ENCODE measurements at regions not wholly inside any gene's neighbourhood (a gene's known extent, or its start where the extent isn't known, plus 50 kb on each side); places are given as distances from the start of the nearest gene placed in this dataset.

DNA sequence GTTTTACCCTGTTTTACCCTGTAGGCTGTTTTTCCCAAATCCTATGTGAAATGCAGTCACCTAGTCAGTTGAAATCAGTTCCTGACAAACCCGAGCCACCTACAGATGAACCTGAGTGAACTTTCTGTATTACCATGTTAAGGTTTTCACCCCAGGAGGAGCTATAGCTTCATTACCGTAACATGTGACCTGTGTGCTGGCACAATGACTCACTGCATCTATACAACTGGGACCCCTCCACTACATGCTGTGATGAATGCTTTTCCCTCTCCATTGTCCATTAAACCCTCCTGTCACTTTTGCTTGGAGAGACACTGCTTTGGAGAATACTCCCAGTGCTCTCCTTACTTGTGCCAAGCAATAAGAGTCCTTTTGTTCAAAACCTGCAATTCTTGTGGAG, 1974.8 kb downstream of the EFNA5 start:
- Mint-ChIP-seq H3K4me1 (ENCODE audit: low read depth, unreplicated experiment) (no peaks in the 10 kb centered on the region), H3K27me3 (ENCODE audit: unreplicated experiment) (no peaks in the 10 kb centered on the region), H3K4me3 (ENCODE audit: low read depth, unreplicated experiment) (no peak overlapping the region), H3K27ac (ENCODE audit: unreplicated experiment) (no peak overlapping the region), H3K36me3 (ENCODE audit: insufficient read depth, unreplicated experiment) (no peaks in the 10 kb centered on the region), H3K9me3 (ENCODE audit: low read depth, unreplicated experiment) (no peaks in the 10 kb centered on the region)
- TF ChIP-seq, protein P1, sequence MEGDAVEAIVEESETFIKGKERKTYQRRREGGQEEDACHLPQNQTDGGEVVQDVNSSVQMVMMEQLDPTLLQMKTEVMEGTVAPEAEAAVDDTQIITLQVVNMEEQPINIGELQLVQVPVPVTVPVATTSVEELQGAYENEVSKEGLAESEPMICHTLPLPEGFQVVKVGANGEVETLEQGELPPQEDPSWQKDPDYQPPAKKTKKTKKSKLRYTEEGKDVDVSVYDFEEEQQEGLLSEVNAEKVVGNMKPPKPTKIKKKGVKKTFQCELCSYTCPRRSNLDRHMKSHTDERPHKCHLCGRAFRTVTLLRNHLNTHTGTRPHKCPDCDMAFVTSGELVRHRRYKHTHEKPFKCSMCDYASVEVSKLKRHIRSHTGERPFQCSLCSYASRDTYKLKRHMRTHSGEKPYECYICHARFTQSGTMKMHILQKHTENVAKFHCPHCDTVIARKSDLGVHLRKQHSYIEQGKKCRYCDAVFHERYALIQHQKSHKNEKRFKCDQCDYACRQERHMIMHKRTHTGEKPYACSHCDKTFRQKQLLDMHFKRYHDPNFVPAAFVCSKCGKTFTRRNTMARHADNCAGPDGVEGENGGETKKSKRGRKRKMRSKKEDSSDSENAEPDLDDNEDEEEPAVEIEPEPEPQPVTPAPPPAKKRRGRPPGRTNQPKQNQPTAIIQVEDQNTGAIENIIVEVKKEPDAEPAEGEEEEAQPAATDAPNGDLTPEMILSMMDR (IDR thresholded peaks at IDR 0.05; ENCODE audit: unreplicated experiment): no peak
- DNase-seq: no peak
- CTCF ChIA-PET: no interaction called here
- intact Hi-C loops (cut with micrococcal nuclease; ENCODE audit: unreplicated experiment): no loop called here
- BruUV-seq (replicated peaks): no TSS peak

DNA sequence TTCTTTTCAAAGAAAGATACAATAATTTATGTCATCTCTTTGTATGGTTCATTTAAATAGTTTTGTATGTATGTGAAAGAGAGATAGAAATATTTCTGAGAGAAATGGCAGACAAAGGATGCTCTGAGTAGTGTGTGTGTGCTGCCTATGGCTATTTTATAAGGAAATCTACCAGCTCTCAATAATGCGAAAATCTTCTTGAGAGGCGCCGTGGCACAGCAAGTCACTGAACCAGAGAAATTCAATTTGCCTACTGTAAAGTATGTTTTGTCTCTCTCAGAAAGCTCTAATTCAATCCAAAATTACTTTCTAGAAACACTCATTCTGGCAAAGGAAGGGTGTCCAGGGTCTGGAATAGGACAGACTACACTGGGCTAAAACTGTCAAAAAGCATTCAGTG, 1981.1 kb downstream of the EFNA5 start:
- BruUV-seq (replicated peaks): no TSS peak
- DNase-seq: no peak
- no peaks in the 10 kb centered on the region for H3K36me3 Mint-ChIP-seq (ENCODE audit: insufficient read depth, unreplicated experiment)
- no peaks in the 10 kb centered on the region for H3K4me1 Mint-ChIP-seq (ENCODE audit: low read depth, unreplicated experiment)
- intact Hi-C loops (cut with micrococcal nuclease; ENCODE audit: unreplicated experiment): no loop called here
- H3K4me3 Mint-ChIP-seq (ENCODE audit: low read depth, unreplicated experiment): no peak overlapping the region
- no peaks in the 10 kb centered on the region for H3K27me3 Mint-ChIP-seq (ENCODE audit: unreplicated experiment)
- TF ChIP-seq, protein P1 (IDR thresholded peaks at IDR 0.05; ENCODE audit: unreplicated experiment): no peak
- CTCF ChIA-PET: no interaction called here
- no peaks in the 10 kb centered on the region for H3K9me3 Mint-ChIP-seq (ENCODE audit: low read depth, unreplicated experiment)
- H3K27ac Mint-ChIP-seq (ENCODE audit: unreplicated experiment): no peak overlapping the region

DNA sequence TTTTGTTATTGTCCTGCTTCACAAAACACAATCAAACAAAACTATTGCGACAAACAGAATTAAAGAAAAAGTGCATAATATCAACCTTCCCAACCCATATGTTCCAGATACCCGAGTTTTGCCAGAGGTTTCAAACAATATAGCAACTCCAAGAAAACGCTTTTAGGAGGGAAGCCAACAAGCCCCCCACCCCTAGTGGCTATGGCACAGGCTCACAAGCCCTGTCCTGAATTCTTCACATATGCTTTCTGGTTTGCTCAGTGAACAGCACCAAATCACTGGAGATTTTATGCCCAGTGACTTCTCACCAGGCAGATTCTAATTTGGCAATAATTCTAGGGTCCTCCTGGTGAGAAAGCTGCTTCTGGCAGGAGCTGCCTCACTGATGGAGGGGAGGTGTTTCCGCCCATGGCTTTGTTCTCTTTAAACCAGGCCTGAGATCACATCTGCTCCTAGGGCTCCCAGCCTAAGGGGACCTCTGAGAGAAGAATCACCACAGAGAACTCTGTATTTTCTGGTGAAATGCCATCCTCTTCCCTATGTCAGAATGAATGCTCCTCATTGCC, 1982.4 kb downstream of the EFNA5 start:
- BruUV-seq (replicated peaks): no TSS peak
- intact Hi-C loops (cut with micrococcal nuclease; ENCODE audit: unreplicated experiment): no loop called here
- H3K27ac Mint-ChIP-seq (ENCODE audit: unreplicated experiment): no peak overlapping the region
- TF ChIP-seq, protein P1 (IDR thresholded peaks at IDR 0.05; ENCODE audit: unreplicated experiment): no peak
- H3K4me3 Mint-ChIP-seq (ENCODE audit: low read depth, unreplicated experiment): no peak overlapping the region
- no peaks in the 10 kb centered on the region for H3K27me3 Mint-ChIP-seq (ENCODE audit: unreplicated experiment)
- no peaks in the 10 kb centered on the region for H3K36me3 Mint-ChIP-seq (ENCODE audit: insufficient read depth, unreplicated experiment)
- DNase-seq: no peak
- CTCF ChIA-PET: no interaction called here
- no peaks in the 10 kb centered on the region for H3K9me3 Mint-ChIP-seq (ENCODE audit: low read depth, unreplicated experiment)
- H3K4me1 Mint-ChIP-seq (ENCODE audit: low read depth, unreplicated experiment): no peaks in the 10 kb centered on the region

GRCh38 chr5:105687493-105687892, 1983.2 kb downstream of the EFNA5 start:
- Mint-ChIP-seq H3K4me3 (ENCODE audit: low read depth, unreplicated experiment) (no peak overlapping the region), H3K9me3 (ENCODE audit: low read depth, unreplicated experiment) (no peaks in the 10 kb centered on the region), H3K27ac (ENCODE audit: unreplicated experiment) (no peak overlapping the region), H3K36me3 (ENCODE audit: insufficient read depth, unreplicated experiment) (no peaks in the 10 kb centered on the region), H3K27me3 (ENCODE audit: unreplicated experiment) (no peaks in the 10 kb centered on the region), H3K4me1 (ENCODE audit: low read depth, unreplicated experiment) (no peaks in the 10 kb centered on the region)
- intact Hi-C loops (cut with micrococcal nuclease; ENCODE audit: unreplicated experiment): no loop called here
- TF ChIP-seq, protein P1 (IDR thresholded peaks at IDR 0.05; ENCODE audit: unreplicated experiment): no peak
- no TSS peak for BruUV-seq (replicated peaks)
- CTCF ChIA-PET: interaction anchor here (0.5 kb wide), 1 partner anchor 468 kb away, joined by 3 read pairs; no protein-coding TSS in a partner anchor
- no peak for DNase-seq

Data from Calu3 (cell line).